Activated CD8-positive, alpha-beta T cell treated with anti-CD3 and anti-CD28 coated beads, Interleukin-2, amount 10 ng/mL, durations not matched to agents 7 days and 5 days (primary cell): ENCODE measurements at regions not wholly inside any gene's neighbourhood (a gene's known extent, or its start where the extent isn't known, plus 50 kb on each side); places are given as distances from the start of the nearest gene placed in this dataset.

ENCODE experiments used
- ATAC-seq: fragments of 150-1000 bp; cut with Tn5 transposase; one replicate; pipeline ENCODE4 v1.10.0; 2021; ENCODE audit warnings: moderate library complexity
- CTCF ChIA-PET: fragments of 350-600 bp; sonication (Branson Sonifier 250); formaldehyde crosslinking; loops from one replicate; lab custom pipeline; 2021; ENCODE audit warnings: antibody characterized with exemption; lab: Charles Lee
- POLR2A ChIA-PET: fragments of 350-600 bp; sonication (Branson Sonifier 250); formaldehyde crosslinking; loops from one replicate; lab custom pipeline; 2021; ENCODE audit warnings: antibody characterized with exemption; lab: Charles Lee
- DNase-seq: peaks from one replicate; pipeline ENCODE4 v3.0.0-alpha.2; 2020
- H3K27ac Mint-ChIP-seq: one replicate; pipeline ENCODE4 v1.8.0; 2021; ENCODE audit warnings: mild to moderate bottlenecking, mixed read lengths
- H3K27me3 Mint-ChIP-seq: one replicate; pipeline ENCODE4 v1.8.0; 2021; ENCODE audit warnings: low read depth, mixed read lengths
- H3K36me3 Mint-ChIP-seq: one replicate; pipeline ENCODE4 v1.8.0; 2021; ENCODE audit warnings: low read depth, mixed read lengths
- H3K4me1 Mint-ChIP-seq: one replicate; pipeline ENCODE4 v1.8.0; 2021; ENCODE audit warnings: low read depth, mixed read lengths
- H3K4me3 Mint-ChIP-seq: one replicate; pipeline ENCODE4 v1.8.0; 2021; ENCODE audit warnings: mild to moderate bottlenecking, mixed read lengths
- H3K9me3 Mint-ChIP-seq: one replicate; pipeline ENCODE4 v1.8.0; 2022; ENCODE audit warnings: mixed read lengths; ENCODE audit not compliant: insufficient read depth

- CTCF ChIA-PET = no interaction called here
- ATAC-seq (no peak), DNase-seq (no peak)
- H3K9me3 Mint-ChIP-seq = no peaks in the 10 kb centered on the region
- no peak overlapping the region for H3K27ac Mint-ChIP-seq
- H3K4me1 Mint-ChIP-seq = no peaks in the 10 kb centered on the region
- peaks cover 10% of the 10 kb centered on the region for H3K27me3 Mint-ChIP-seq
- no peaks in the 10 kb centered on the region for H3K36me3 Mint-ChIP-seq
- POLR2A ChIA-PET = no interaction called here
- no peak overlapping the region for H3K4me3 Mint-ChIP-seq
These were observed 272.8 kb upstream of the SLC30A5 start for GRCh38 chr5:68821056-68821455.

DNA sequence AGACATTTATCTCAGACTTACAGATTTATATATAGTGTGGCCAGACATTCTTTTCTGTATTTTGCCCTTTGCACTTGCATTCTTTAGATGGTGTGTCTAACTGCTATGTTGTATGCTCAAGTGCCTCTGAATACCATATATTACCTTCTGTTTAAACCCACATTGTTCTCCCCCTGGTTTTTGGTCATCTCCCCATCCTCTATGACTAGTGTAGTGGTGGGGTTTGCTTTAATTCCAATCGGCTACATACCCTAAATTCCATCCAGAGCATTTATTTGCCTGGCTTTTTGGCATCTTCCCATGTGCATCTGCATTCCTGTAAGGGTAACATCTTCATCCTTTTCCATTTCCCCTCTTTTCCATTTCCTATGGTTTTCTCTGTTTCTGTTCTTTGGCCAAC is 271.0 kb upstream of the SLC30A5 start:
- CTCF ChIA-PET = no interaction called here
- Mint-ChIP-seq H3K4me1 (no peaks in the 10 kb centered on the region), H3K27ac (no peak overlapping the region), H3K27me3 (peaks cover 12% of the 10 kb centered on the region), H3K36me3 (no peaks in the 10 kb centered on the region), H3K9me3 (no peaks in the 10 kb centered on the region), H3K4me3 (no peak overlapping the region)
- no peak for ATAC-seq
- DNase-seq = no peak
- POLR2A ChIA-PET = no interaction called here

- peaks cover 12% of the 10 kb centered on the region for H3K27me3 Mint-ChIP-seq
- DNase-seq (no peak), ATAC-seq (no peak)
- POLR2A ChIA-PET = no interaction called here
- no peaks in the 10 kb centered on the region for H3K9me3 Mint-ChIP-seq
- H3K36me3 Mint-ChIP-seq = no peaks in the 10 kb centered on the region
- H3K4me3 Mint-ChIP-seq = no peak overlapping the region
- CTCF ChIA-PET = no interaction called here
- no peaks in the 10 kb centered on the region for H3K4me1 Mint-ChIP-seq
- H3K27ac Mint-ChIP-seq = no peak overlapping the region
These were observed 270.5 kb upstream of the SLC30A5 start for GRCh38 chr5:68823301-68823700.

- Mint-ChIP-seq H3K36me3 (no peaks in the 10 kb centered on the region), H3K27me3 (peaks cover 4% of the 10 kb centered on the region), H3K4me1 (no peaks in the 10 kb centered on the region), H3K4me3 (no peak overlapping the region), H3K27ac (no peak overlapping the region), H3K9me3 (no peaks in the 10 kb centered on the region)
- ChIA-PET CTCF (interaction anchor here (1.0 kb wide), 1 partner anchor 18 kb away, joined by 4 read pairs; no protein-coding TSS in a partner anchor), POLR2A (no interaction called here)
- DNase-seq (no peak), ATAC-seq (no peak)
These were observed 263.4 kb upstream of the SLC30A5 start for GRCh38 chr5:68830377-68830898.

DNA sequence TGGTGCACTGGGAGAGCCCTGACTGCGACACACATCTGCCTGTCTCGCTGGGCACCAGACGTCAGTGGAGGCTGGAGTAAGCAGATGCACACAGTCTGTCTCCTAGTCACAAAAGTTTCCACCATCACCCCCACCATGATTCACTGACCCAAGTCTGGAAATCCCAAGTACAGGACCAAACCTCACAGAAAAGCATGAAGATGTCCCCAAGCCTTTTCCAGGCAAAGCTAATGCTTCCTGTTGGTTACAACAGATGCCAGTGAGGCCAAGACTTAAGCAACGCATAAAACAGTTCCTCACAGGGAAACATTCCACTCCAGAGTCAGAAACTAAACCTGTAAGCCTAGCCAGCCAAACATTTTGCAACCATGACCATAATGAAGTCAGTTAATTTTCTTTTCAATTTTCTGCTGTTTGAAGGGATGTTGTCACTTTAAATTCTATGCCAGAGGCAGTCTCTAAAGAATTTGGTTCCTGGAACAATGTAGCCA is 259.3 kb upstream of the SLC30A5 start:
- Mint-ChIP-seq H3K27ac (no peak overlapping the region), H3K9me3 (no peaks in the 10 kb centered on the region), H3K27me3 (no peaks in the 10 kb centered on the region), H3K4me1 (no peaks in the 10 kb centered on the region), H3K4me3 (no peak overlapping the region), H3K36me3 (no peaks in the 10 kb centered on the region)
- DNase-seq = no peak
- no peak for ATAC-seq
- POLR2A ChIA-PET = no interaction called here
- CTCF ChIA-PET = no interaction called here

DNA sequence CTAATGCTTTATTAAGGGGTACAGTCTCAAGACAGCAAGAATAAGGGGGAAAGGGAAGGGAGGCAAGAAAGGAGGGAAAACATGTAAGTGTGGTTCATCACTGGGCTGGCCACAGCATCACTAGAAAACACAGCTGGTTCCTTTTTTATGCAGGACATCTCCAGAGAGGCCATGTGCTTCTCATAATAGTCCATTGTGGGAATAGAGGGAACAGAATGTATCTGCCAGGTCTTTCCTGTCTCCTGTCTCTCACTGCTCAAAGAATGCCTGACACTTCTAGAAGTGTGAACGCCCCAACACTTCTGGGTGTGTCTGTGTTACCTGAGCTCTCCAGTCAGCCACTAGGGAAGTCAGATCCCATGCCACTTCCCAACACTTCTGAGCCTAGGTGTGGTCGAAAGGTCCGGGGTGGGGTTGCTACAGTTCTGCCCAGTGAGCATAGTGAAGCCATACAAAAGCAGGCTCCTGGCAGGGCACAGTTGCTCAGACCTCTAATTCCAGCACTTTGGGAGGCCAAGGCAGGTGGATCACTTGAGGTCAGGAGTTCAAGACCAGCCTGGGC is 255.6 kb upstream of the SLC30A5 start:
- Mint-ChIP-seq H3K4me3 (no peak overlapping the region), H3K36me3 (no peaks in the 10 kb centered on the region), H3K9me3 (no peaks in the 10 kb centered on the region), H3K27ac (no peak overlapping the region), H3K27me3 (no peaks in the 10 kb centered on the region), H3K4me1 (no peaks in the 10 kb centered on the region)
- ChIA-PET CTCF (no interaction called here), POLR2A (no interaction called here)
- ATAC-seq (no peak), DNase-seq (no peak)

DNA sequence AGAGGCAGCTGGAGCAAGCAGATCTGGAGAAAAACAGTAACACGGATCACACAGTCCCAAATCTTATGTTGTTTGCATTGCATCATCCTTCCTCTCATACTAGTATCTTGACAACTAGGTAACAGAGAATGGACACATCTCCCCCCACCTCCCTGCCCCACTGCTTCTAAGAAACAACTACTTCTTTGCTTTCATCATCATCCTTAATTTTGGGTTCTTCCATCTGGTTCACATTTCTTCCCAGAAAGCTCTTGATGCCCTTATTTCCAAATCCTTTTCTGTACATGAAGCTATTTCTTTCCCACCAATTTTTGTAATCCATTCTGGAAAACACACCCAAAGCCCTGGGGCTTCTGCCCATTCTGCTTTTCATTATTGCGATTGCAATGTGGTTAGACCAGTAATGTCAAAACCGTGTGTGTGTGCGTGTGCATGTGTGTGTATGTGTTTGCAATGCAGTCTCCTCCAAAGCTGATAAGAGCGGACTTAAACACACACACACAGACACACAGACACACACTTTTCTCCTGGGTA is 254.7 kb upstream of the SLC30A5 start:
- no peak overlapping the region for H3K27ac Mint-ChIP-seq
- H3K4me1 Mint-ChIP-seq = no peaks in the 10 kb centered on the region
- no peaks in the 10 kb centered on the region for H3K36me3 Mint-ChIP-seq
- ChIA-PET CTCF (no interaction called here), POLR2A (no interaction called here)
- no peaks in the 10 kb centered on the region for H3K27me3 Mint-ChIP-seq
- H3K4me3 Mint-ChIP-seq = no peak overlapping the region
- no peak for ATAC-seq
- no peaks in the 10 kb centered on the region for H3K9me3 Mint-ChIP-seq
- no peak for DNase-seq

DNA sequence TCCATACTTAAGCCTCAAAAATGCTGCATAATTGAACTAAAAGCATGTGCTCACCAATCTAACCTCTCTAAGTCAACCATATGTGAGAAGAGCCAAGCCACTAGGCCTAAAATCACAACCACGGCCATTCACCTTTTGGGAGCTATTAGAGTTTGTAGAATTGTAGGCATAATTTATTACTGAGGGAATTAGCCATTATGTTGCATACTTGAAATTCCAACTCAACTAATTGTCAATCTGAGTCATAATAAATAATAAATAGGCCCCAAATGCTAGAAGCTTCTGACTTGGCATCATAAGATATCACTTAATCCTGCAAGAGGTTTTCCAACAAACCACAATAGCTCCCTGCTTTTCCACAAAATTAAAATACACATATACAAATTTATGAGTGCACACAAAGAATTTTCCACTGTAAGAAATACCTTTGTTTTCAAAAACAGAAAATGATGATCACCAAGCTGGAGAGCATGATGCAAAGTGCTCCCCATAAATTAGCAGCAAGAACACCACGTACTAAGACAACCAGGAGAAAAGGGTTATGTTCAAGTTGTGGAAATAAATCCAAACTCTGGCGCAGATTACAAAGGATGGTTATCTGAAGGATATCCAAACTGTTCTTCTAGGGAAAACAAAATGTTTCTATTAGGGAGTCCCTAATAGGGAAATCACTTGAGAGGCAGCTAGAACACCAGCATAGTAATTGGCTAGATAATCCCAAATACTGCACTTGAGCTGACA is 250.0 kb upstream of the SLC30A5 start:
- H3K27me3 Mint-ChIP-seq = peaks cover 2% of the 10 kb centered on the region
- no peak for DNase-seq
- POLR2A ChIA-PET = no interaction called here
- ATAC-seq = no peak
- no peaks in the 10 kb centered on the region for H3K36me3 Mint-ChIP-seq
- H3K27ac Mint-ChIP-seq = no peak overlapping the region
- H3K4me3 Mint-ChIP-seq = no peak overlapping the region
- CTCF ChIA-PET = interaction anchor here (0.7 kb wide), 1 partner anchor 16 kb away, joined by 3 read pairs; no protein-coding TSS in a partner anchor
- no peaks in the 10 kb centered on the region for H3K9me3 Mint-ChIP-seq
- no peaks in the 10 kb centered on the region for H3K4me1 Mint-ChIP-seq

DNA sequence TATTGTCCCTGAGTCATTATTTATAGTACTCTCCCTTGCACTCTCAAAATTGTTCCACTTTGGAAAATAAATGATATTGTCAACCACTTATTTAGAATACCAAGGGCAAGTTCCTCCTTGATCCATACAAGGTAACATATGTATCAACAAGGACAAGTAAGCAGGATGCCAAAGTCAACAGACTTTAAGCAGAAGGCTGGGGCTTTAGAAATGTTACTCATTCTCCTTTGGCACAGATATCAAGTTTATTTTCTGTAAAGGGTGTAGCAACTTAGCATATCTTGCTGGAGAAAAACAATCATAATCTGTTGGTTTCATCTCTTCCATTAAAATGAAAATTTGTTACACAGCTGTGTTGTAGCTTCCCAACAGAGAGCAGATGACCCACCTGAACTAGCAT is 248.7 kb upstream of the SLC30A5 start:
- ChIA-PET CTCF (no interaction called here), POLR2A (no interaction called here)
- Mint-ChIP-seq H3K4me3 (no peak overlapping the region), H3K27ac (no peak overlapping the region), H3K9me3 (no peaks in the 10 kb centered on the region), H3K27me3 (peaks cover 2% of the 10 kb centered on the region), H3K36me3 (no peaks in the 10 kb centered on the region), H3K4me1 (no peaks in the 10 kb centered on the region)
- DNase-seq (no peak), ATAC-seq (no peak)

GRCh38 chr5:68846828-68847227 is 247.0 kb upstream of the SLC30A5 start:
- CTCF ChIA-PET = no interaction called here
- Mint-ChIP-seq H3K4me1 (no peaks in the 10 kb centered on the region), H3K9me3 (no peaks in the 10 kb centered on the region), H3K36me3 (no peaks in the 10 kb centered on the region), H3K4me3 (no peak overlapping the region), H3K27me3 (peaks cover 2% of the 10 kb centered on the region), H3K27ac (no peak overlapping the region)
- DNase-seq (no peak), ATAC-seq (no peak)
- POLR2A ChIA-PET = no interaction called here

DNA sequence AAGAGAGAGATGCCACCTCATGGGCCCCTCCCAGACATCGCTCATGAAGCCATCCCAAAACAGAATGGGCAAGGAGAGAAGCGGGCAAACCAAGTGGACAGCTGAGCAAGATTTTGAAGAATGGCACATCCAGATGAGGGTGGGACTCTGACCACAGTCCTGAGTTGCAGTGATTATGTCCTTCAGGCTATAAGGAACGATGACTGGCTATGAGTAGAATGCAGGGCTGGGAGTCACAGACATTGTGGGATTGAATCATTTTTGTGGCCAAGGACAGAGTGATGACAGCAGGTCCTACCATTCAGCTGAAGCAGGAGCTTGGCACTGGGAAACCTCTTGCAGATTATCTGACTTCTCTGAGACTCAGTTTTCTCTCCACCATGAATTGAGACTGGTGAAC is 245.7 kb upstream of the SLC30A5 start:
- Mint-ChIP-seq H3K4me1 (no peaks in the 10 kb centered on the region), H3K27me3 (peaks cover 2% of the 10 kb centered on the region), H3K36me3 (no peaks in the 10 kb centered on the region), H3K27ac (no peak overlapping the region), H3K4me3 (no peak overlapping the region), H3K9me3 (no peaks in the 10 kb centered on the region)
- ChIA-PET POLR2A (no interaction called here), CTCF (interaction anchor here (1.1 kb wide), 1 partner anchor 18 kb away, joined by 4 read pairs; no protein-coding TSS in a partner anchor)
- ATAC-seq = no peak
- DNase-seq = no peak

- DNase-seq (no peak), ATAC-seq (no peak)
- CTCF ChIA-PET = interaction anchor here (1.1 kb wide), 1 partner anchor 19 kb away, joined by 4 read pairs; no protein-coding TSS in a partner anchor
- Mint-ChIP-seq H3K27me3 (peaks cover 2% of the 10 kb centered on the region), H3K4me3 (no peak overlapping the region), H3K27ac (no peak overlapping the region), H3K9me3 (no peaks in the 10 kb centered on the region), H3K36me3 (no peaks in the 10 kb centered on the region), H3K4me1 (no peaks in the 10 kb centered on the region)
- POLR2A ChIA-PET = no interaction called here
These were observed 244.7 kb upstream of the SLC30A5 start for GRCh38 chr5:68849103-68849502.
